ENCODE measurements at regions not wholly inside any gene's neighbourhood (a gene's known extent, or its start where the extent isn't known, plus 50 kb on each side); places are given as distances from the start of the nearest gene placed in this dataset.
A peak's percentile ranks its signal among the peaks of the same experiment; 100 is the strongest.

GRCh38 chr4:56286763-56287162 is 100.5 kb downstream of the AASDH start:
- CTCF ChIA-PET = no interaction called here
- Mint-ChIP-seq H3K27ac (no peak overlapping the region), H3K4me1 (peaks cover 18% of the 10 kb centered on the region)

GRCh38 chr4:56283375-56283774 is 103.9 kb downstream of the AASDH start:
- ChIA-PET POLR2A (no interaction called here), CTCF (interaction anchor here (1.4 kb wide), 1 partner anchor 8 kb away, joined by 3 read pairs; no protein-coding TSS in a partner anchor)
- Mint-ChIP-seq H3K4me3 (no peak overlapping the region), H3K9me3 (no peaks in the 10 kb centered on the region), H3K36me3 (ENCODE audit: low read depth) (no peaks in the 10 kb centered on the region), H3K4me1 (no peaks in the 10 kb centered on the region), H3K27ac (peak overlapping the region; percentile 21), H3K27me3 (no peaks in the 10 kb centered on the region)
- no peak for DNase-seq

More at GRCh38 chr4:56286763-56287162, 100.5 kb downstream of the AASDH start:
- POLR2A ChIA-PET = no interaction called here
- no peak for DNase-seq
- no peak overlapping the region for H3K4me3 Mint-ChIP-seq
- no peaks in the 10 kb centered on the region for H3K36me3 Mint-ChIP-seq (ENCODE audit: low read depth)
- H3K9me3 Mint-ChIP-seq = peaks cover 3% of the 10 kb centered on the region
- H3K27me3 Mint-ChIP-seq = peaks cover 6% of the 10 kb centered on the region

DNA sequence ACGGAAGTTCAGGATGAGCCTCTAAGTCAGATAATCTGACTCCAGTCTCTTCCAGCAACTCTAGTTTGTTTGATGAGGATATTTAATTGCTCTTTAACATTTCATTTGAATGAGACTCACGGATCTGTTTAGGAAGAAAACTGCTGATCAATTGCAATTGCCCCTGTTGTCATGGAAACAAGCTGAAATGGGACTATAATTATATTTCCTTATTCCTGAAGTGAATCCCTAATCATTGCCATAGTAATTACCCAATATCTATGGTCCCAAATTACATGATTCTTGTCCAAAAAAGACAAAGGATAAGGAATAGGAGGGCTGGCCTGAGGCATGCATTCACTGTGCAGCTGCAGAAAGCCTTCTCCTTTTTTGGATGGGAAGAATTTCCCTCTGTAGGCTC is 105.3 kb downstream of the AASDH start:
- H3K36me3 Mint-ChIP-seq (ENCODE audit: low read depth) = no peaks in the 10 kb centered on the region
- no peak overlapping the region for H3K27ac Mint-ChIP-seq
- DNase-seq = no peak
- no peaks in the 10 kb centered on the region for H3K4me1 Mint-ChIP-seq
- no peaks in the 10 kb centered on the region for H3K9me3 Mint-ChIP-seq
- H3K4me3 Mint-ChIP-seq = no peak overlapping the region
- peaks cover 1% of the 10 kb centered on the region for H3K27me3 Mint-ChIP-seq
- ChIA-PET POLR2A (no interaction called here), CTCF (no interaction called here)

GRCh38 chr4:56276547-56276946 is 110.7 kb downstream of the AASDH start:
- no peaks in the 10 kb centered on the region for H3K9me3 Mint-ChIP-seq
- CTCF ChIA-PET = no interaction called here
- no peak overlapping the region for H3K27ac Mint-ChIP-seq
- no peaks in the 10 kb centered on the region for H3K36me3 Mint-ChIP-seq (ENCODE audit: low read depth)
- no peaks in the 10 kb centered on the region for H3K4me1 Mint-ChIP-seq
- H3K27me3 Mint-ChIP-seq = peaks cover 19% of the 10 kb centered on the region
- DNase-seq = no peak
- POLR2A ChIA-PET = no interaction called here
- no peak overlapping the region for H3K4me3 Mint-ChIP-seq

DNA sequence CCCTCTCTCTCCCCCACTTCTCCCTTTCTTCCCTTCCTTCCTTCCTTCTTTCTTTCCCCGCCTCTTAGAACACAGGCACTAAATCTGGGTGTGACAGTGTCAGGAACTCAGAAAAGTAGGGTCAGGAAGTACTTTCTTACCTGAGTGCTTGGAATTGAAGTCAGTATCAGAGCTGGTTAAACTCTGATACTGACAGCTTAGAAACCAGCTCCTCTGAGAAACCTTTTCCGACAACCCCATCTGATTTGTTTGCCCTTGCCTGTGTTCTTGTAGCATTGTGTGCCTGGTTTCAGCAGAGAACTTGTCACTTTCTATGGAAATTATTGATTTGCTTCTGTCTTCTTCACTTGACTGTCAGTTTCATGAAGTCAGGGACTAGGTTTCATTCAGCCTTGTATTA is 113.9 kb downstream of the AASDH start:
- ChIA-PET POLR2A (no interaction called here), CTCF (no interaction called here)
- H3K27ac Mint-ChIP-seq = no peak overlapping the region
- no peaks in the 10 kb centered on the region for H3K9me3 Mint-ChIP-seq
- H3K27me3 Mint-ChIP-seq = peaks cover 19% of the 10 kb centered on the region
- no peaks in the 10 kb centered on the region for H3K4me1 Mint-ChIP-seq
- H3K36me3 Mint-ChIP-seq (ENCODE audit: low read depth) = no peaks in the 10 kb centered on the region
- H3K4me3 Mint-ChIP-seq = no peak overlapping the region
- DNase-seq = no peak

DNA sequence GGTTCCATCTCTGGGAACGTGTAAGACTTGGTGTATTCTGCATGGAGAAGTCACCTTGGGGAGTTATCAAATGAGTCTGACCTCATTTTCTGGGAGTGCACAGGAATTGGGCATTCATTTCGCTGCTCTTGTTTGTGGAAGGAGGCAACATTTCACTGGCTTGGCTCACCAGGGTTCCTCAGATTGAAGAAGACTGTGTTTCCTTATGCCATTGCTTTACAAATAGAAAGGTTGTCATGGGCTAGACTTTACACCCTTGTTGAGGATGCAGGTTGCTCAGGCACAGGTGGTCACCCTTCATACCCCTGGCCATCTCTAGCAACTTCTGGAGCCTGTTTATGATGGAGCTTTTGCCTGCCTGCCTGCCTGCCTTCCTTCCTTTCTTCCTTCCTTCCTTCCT is 114.4 kb downstream of the AASDH start:
- Mint-ChIP-seq H3K36me3 (ENCODE audit: low read depth) (no peaks in the 10 kb centered on the region), H3K27me3 (peaks cover 19% of the 10 kb centered on the region), H3K4me3 (no peak overlapping the region), H3K4me1 (no peaks in the 10 kb centered on the region), H3K27ac (no peak overlapping the region), H3K9me3 (no peaks in the 10 kb centered on the region)
- POLR2A ChIA-PET = no interaction called here
- no peak for DNase-seq
- CTCF ChIA-PET = no interaction called here

GRCh38 chr4:56272003-56272402 is 115.3 kb downstream of the AASDH start:
- ChIA-PET CTCF (no interaction called here), POLR2A (no interaction called here)
- Mint-ChIP-seq H3K4me3 (no peak overlapping the region), H3K27ac (no peak overlapping the region), H3K9me3 (no peaks in the 10 kb centered on the region), H3K36me3 (ENCODE audit: low read depth) (no peaks in the 10 kb centered on the region), H3K27me3 (peaks cover 18% of the 10 kb centered on the region), H3K4me1 (no peaks in the 10 kb centered on the region)
- DNase-seq = no peak

DNA sequence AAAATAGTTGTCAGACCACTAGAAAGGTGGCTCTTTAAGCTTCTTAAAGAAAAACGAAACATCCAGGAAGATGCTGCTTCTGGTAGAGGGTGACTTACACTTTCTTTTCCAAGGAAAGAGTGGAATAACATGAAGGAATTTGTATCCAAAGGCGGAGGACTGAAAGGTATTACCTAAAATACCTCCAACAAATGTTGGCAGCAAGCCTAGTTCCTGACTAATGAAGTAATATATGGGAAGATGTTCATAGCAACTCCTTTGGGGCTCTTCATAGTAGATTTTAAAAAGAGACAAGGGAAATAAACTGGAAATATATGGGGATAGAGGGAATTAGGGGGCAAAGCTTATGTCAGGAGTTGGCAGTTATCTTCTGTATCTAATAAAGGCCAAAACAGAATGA is 116.2 kb downstream of the AASDH start:
- DNase-seq = no peak
- Mint-ChIP-seq H3K4me3 (no peak overlapping the region), H3K36me3 (ENCODE audit: low read depth) (no peaks in the 10 kb centered on the region), H3K27ac (no peak overlapping the region), H3K4me1 (no peaks in the 10 kb centered on the region), H3K9me3 (no peaks in the 10 kb centered on the region), H3K27me3 (peaks cover 14% of the 10 kb centered on the region)
- POLR2A ChIA-PET = no interaction called here
- CTCF ChIA-PET = no interaction called here

DNA sequence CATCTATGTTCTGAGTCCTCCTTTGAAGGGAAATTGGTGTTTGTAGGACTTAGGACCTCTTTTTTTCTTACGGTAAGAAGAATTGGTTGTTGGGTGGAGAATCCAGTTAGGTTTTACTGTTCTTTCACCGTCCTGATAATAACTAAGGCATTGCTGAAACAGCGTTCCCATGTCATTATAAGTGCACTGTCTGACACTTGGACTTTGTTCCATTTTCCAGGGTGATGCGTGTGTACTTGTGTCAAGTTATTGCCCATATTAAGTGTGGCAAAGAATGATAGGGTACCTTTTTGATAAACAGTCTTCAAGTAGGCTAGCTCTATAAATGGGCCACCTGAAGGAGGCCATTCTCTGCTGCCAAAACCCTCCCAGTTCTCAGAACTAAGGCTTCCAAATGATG is 119.7 kb downstream of the AASDH start:
- ChIA-PET POLR2A (no interaction called here), CTCF (no interaction called here)
- no peak for DNase-seq
- H3K4me1 Mint-ChIP-seq = no peaks in the 10 kb centered on the region
- peaks cover 8% of the 10 kb centered on the region for H3K36me3 Mint-ChIP-seq (ENCODE audit: low read depth)
- peaks cover 19% of the 10 kb centered on the region for H3K9me3 Mint-ChIP-seq
- H3K27me3 Mint-ChIP-seq = peaks cover 6% of the 10 kb centered on the region
- no peak overlapping the region for H3K4me3 Mint-ChIP-seq
- H3K27ac Mint-ChIP-seq = no peak overlapping the region

DNA sequence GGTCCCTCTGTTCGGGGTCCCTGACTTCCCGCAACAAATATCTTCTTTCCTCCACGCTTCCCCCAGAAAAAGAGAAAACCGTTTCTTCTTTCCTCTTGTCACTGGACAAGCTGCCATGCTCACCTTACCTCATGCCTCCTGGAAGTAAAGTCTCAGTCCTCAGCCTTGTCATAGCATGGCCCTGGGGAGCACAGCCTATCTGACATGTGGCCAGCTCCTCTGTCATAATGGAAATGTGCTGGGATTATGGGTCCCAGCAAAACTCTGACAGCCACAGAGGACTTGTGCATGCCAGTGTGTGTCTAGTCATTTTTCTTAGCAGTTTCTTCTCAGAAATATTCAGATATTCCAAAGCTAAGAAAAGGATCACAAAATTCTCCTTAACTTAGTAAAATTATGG is 122.4 kb downstream of the AASDH start:
- peaks cover 8% of the 10 kb centered on the region for H3K36me3 Mint-ChIP-seq (ENCODE audit: low read depth)
- peaks cover 22% of the 10 kb centered on the region for H3K9me3 Mint-ChIP-seq
- no peak for DNase-seq
- CTCF ChIA-PET = no interaction called here
- H3K4me3 Mint-ChIP-seq = no peak overlapping the region
- no peak overlapping the region for H3K27ac Mint-ChIP-seq
- POLR2A ChIA-PET = no interaction called here
- peaks cover 13% of the 10 kb centered on the region for H3K4me1 Mint-ChIP-seq
- H3K27me3 Mint-ChIP-seq = peaks cover 17% of the 10 kb centered on the region

DNA sequence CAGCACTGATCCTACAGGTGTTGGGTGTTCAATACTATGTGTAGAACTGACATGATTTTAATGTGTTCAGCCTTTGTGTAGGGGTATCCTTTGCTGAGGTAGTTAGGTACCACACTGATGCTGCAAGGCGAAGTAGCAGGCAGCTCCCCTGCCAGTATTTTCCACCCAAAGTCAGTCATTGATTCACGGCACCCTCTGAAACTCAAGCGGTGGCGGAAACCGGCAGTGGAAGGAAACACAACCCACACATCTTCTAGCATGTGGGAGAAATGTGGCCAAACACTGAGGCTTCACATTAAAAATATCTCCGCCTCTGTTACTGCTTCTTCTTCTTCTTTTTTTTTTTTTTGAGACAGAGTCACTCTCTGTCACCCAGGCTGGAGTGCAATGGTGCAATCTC is 126.3 kb downstream of the AASDH start:
- POLR2A ChIA-PET = no interaction called here

GRCh38 chr4:56260320-56260719 is 127.0 kb downstream of the AASDH start:
- POLR2A ChIA-PET = no interaction called here
- Mint-ChIP-seq H3K27me3 (peaks cover 24% of the 10 kb centered on the region), H3K4me1 (peaks cover 13% of the 10 kb centered on the region), H3K36me3 (ENCODE audit: low read depth) (peaks cover 8% of the 10 kb centered on the region), H3K4me3 (no peak overlapping the region), H3K9me3 (peaks cover 22% of the 10 kb centered on the region), H3K27ac (no peak overlapping the region)
- CTCF ChIA-PET = no interaction called here
- no peak for DNase-seq

More for the DNA sequence above, 126.3 kb downstream of the AASDH start:
- H3K9me3 Mint-ChIP-seq = peaks cover 22% of the 10 kb centered on the region
- H3K27ac Mint-ChIP-seq = no peak overlapping the region
- no peak overlapping the region for H3K4me3 Mint-ChIP-seq
- peaks cover 13% of the 10 kb centered on the region for H3K4me1 Mint-ChIP-seq
- H3K36me3 Mint-ChIP-seq (ENCODE audit: low read depth) = peaks cover 8% of the 10 kb centered on the region
- H3K27me3 Mint-ChIP-seq = peaks cover 24% of the 10 kb centered on the region
- peak; percentile 58 for DNase-seq
- CTCF ChIA-PET = no interaction called here

GRCh38 chr4:56259655-56260054 is 127.6 kb downstream of the AASDH start:
- Mint-ChIP-seq H3K36me3 (ENCODE audit: low read depth) (peaks cover 6% of the 10 kb centered on the region), H3K27ac (no peak overlapping the region), H3K4me1 (peaks cover 13% of the 10 kb centered on the region), H3K27me3 (peaks cover 24% of the 10 kb centered on the region), H3K9me3 (peaks cover 20% of the 10 kb centered on the region), H3K4me3 (no peak overlapping the region)
- no peak for DNase-seq
- POLR2A ChIA-PET = no interaction called here
- CTCF ChIA-PET = no interaction called here

- H3K36me3 Mint-ChIP-seq (ENCODE audit: low read depth) = no peaks in the 10 kb centered on the region
- CTCF ChIA-PET = no interaction called here
- POLR2A ChIA-PET = no interaction called here
- H3K27me3 Mint-ChIP-seq = peaks cover 16% of the 10 kb centered on the region
- DNase-seq = no peak
- H3K4me1 Mint-ChIP-seq = peaks cover 4% of the 10 kb centered on the region
- H3K9me3 Mint-ChIP-seq = no peaks in the 10 kb centered on the region
- H3K27ac Mint-ChIP-seq = no peak overlapping the region
- H3K4me3 Mint-ChIP-seq = no peak overlapping the region
Measured at GRCh38 chr4:56255820-56256219, 131.5 kb downstream of the AASDH start.
